ENCODE measurements at regions not wholly inside any gene's neighbourhood (a gene's known extent, or its start where the extent isn't known, plus 50 kb on each side); places are given as distances from the start of the nearest gene placed in this dataset.

GRCh38 chr6:114550316-114550715 is 207.5 kb upstream of the HS3ST5 start:
- TF ChIP-seq, protein P1, sequence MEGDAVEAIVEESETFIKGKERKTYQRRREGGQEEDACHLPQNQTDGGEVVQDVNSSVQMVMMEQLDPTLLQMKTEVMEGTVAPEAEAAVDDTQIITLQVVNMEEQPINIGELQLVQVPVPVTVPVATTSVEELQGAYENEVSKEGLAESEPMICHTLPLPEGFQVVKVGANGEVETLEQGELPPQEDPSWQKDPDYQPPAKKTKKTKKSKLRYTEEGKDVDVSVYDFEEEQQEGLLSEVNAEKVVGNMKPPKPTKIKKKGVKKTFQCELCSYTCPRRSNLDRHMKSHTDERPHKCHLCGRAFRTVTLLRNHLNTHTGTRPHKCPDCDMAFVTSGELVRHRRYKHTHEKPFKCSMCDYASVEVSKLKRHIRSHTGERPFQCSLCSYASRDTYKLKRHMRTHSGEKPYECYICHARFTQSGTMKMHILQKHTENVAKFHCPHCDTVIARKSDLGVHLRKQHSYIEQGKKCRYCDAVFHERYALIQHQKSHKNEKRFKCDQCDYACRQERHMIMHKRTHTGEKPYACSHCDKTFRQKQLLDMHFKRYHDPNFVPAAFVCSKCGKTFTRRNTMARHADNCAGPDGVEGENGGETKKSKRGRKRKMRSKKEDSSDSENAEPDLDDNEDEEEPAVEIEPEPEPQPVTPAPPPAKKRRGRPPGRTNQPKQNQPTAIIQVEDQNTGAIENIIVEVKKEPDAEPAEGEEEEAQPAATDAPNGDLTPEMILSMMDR (IDR thresholded peaks at IDR 0.05; ENCODE audit: low read length), result no peak
- no peak for TF ChIP-seq EZH2 (IDR thresholded peaks at IDR 0.05; ENCODE audit: borderline replicate concordance, low read length)
- Histone ChIP-seq H3K4me2 (ENCODE audit: low read length) (no peak overlapping the region), H3F3A (ENCODE audit: insufficient read depth, low read length) (no peaks in the 10 kb centered on the region), H3K79me2 (ENCODE audit: insufficient read depth, low read length) (no peaks in the 10 kb centered on the region), H3K9me2 (ENCODE audit: low read depth, low read length) (no peaks in the 10 kb centered on the region), H3K4me3 (ENCODE audit: low read depth, low read length, poor library complexity, severe bottlenecking) (no peak overlapping the region), H3K4me1 (ENCODE audit: insufficient read depth, low read length, severe bottlenecking) (no peaks in the 10 kb centered on the region), H3K27ac (ENCODE audit: low read depth, low read length, poor library complexity, severe bottlenecking) (no peak overlapping the region), H3K27me3 (ENCODE audit: insufficient read depth, low read length) (no peaks in the 10 kb centered on the region), H4K20me1 (ENCODE audit: insufficient read depth, low read length) (no peaks in the 10 kb centered on the region), H2AFZ (ENCODE audit: low read length) (no peak overlapping the region), H3K9ac (ENCODE audit: low read length) (no peak overlapping the region), H3K9me3 (ENCODE audit: low read length) (no peaks in the 10 kb centered on the region), H3K36me3 (ENCODE audit: insufficient read depth, low read length) (no peaks in the 10 kb centered on the region)

- no peak overlapping the region for H2AFZ ChIP-seq (ENCODE audit: low read length)
- no peaks in the 10 kb centered on the region for H3K9me2 ChIP-seq (ENCODE audit: low read depth, low read length)
- H3K4me1 ChIP-seq (ENCODE audit: insufficient read depth, low read length, severe bottlenecking), result no peaks in the 10 kb centered on the region
- no peaks in the 10 kb centered on the region for H3F3A ChIP-seq (ENCODE audit: insufficient read depth, low read length)
- no peaks in the 10 kb centered on the region for H3K9me3 ChIP-seq (ENCODE audit: low read length)
- H3K4me2 ChIP-seq (ENCODE audit: low read length), result no peak overlapping the region
- no peaks in the 10 kb centered on the region for H3K36me3 ChIP-seq (ENCODE audit: insufficient read depth, low read length)
- no peak for TF ChIP-seq EZH2 (IDR thresholded peaks at IDR 0.05; ENCODE audit: borderline replicate concordance, low read length)
- TF ChIP-seq, protein P1 (IDR thresholded peaks at IDR 0.05; ENCODE audit: low read length), result no peak
- H3K27ac ChIP-seq (ENCODE audit: low read depth, low read length, poor library complexity, severe bottlenecking), result no peak overlapping the region
- no peaks in the 10 kb centered on the region for H3K79me2 ChIP-seq (ENCODE audit: insufficient read depth, low read length)
- H4K20me1 ChIP-seq (ENCODE audit: insufficient read depth, low read length), result no peaks in the 10 kb centered on the region
- H3K4me3 ChIP-seq (ENCODE audit: low read depth, low read length, poor library complexity, severe bottlenecking), result no peak overlapping the region
- H3K9ac ChIP-seq (ENCODE audit: low read length), result no peak overlapping the region
- no peaks in the 10 kb centered on the region for H3K27me3 ChIP-seq (ENCODE audit: insufficient read depth, low read length)
These were observed 200.9 kb upstream of the HS3ST5 start for GRCh38 chr6:114543696-114544095.

DNA sequence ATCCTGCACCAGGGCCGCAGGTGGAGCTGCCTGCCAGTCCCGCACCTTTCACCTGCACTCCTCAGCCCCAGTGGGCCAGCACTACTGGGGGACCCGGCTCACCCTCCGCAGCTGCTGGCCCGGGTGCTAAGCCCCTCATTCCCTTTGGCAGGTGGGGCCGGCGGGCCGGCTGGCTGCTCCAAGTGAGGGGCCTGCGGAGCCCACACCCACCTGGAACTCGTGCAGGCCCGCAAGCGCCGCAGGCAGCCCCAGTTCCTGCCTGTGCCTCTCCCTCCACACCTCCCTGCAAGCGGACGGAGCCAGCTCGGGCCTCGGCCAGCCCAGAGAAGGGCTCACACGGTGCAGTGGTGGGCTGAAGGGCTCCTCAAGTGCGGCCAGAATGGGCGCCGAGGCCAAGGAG is 199.0 kb upstream of the HS3ST5 start:
- TF ChIP-seq EZH2 (IDR thresholded peaks at IDR 0.05; ENCODE audit: borderline replicate concordance, low read length), result no peak
- Histone ChIP-seq H3F3A (ENCODE audit: insufficient read depth, low read length) (no peaks in the 10 kb centered on the region), H3K36me3 (ENCODE audit: insufficient read depth, low read length) (no peaks in the 10 kb centered on the region), H3K4me2 (ENCODE audit: low read length) (no peak overlapping the region), H4K20me1 (ENCODE audit: insufficient read depth, low read length) (no peaks in the 10 kb centered on the region), H3K9ac (ENCODE audit: low read length) (no peak overlapping the region), H3K9me3 (ENCODE audit: low read length) (no peaks in the 10 kb centered on the region), H3K79me2 (ENCODE audit: insufficient read depth, low read length) (no peaks in the 10 kb centered on the region), H3K27ac (ENCODE audit: low read depth, low read length, poor library complexity, severe bottlenecking) (no peak overlapping the region), H3K4me3 (ENCODE audit: low read depth, low read length, poor library complexity, severe bottlenecking) (no peak overlapping the region), H3K27me3 (ENCODE audit: insufficient read depth, low read length) (no peaks in the 10 kb centered on the region), H3K4me1 (ENCODE audit: insufficient read depth, low read length, severe bottlenecking) (no peaks in the 10 kb centered on the region), H2AFZ (ENCODE audit: low read length) (no peak overlapping the region), H3K9me2 (ENCODE audit: low read depth, low read length) (no peaks in the 10 kb centered on the region)

GRCh38 chr6:114537977-114538376 is 195.2 kb upstream of the HS3ST5 start:
- no peaks in the 10 kb centered on the region for H3K9me2 ChIP-seq (ENCODE audit: low read depth, low read length)
- H2AFZ ChIP-seq (ENCODE audit: low read length), result no peak overlapping the region
- H3K27ac ChIP-seq (ENCODE audit: low read depth, low read length, poor library complexity, severe bottlenecking), result no peak overlapping the region
- H3K4me1 ChIP-seq (ENCODE audit: insufficient read depth, low read length, severe bottlenecking), result no peaks in the 10 kb centered on the region
- no peaks in the 10 kb centered on the region for H3F3A ChIP-seq (ENCODE audit: insufficient read depth, low read length)
- H3K36me3 ChIP-seq (ENCODE audit: insufficient read depth, low read length), result no peaks in the 10 kb centered on the region
- no peaks in the 10 kb centered on the region for H4K20me1 ChIP-seq (ENCODE audit: insufficient read depth, low read length)
- H3K4me2 ChIP-seq (ENCODE audit: low read length), result no peak overlapping the region
- no peak overlapping the region for H3K9ac ChIP-seq (ENCODE audit: low read length)
- no peaks in the 10 kb centered on the region for H3K27me3 ChIP-seq (ENCODE audit: insufficient read depth, low read length)
- H3K4me3 ChIP-seq (ENCODE audit: low read depth, low read length, poor library complexity, severe bottlenecking), result no peak overlapping the region
- H3K79me2 ChIP-seq (ENCODE audit: insufficient read depth, low read length), result no peaks in the 10 kb centered on the region
- H3K9me3 ChIP-seq (ENCODE audit: low read length), result no peaks in the 10 kb centered on the region
- no peak for TF ChIP-seq EZH2 (IDR thresholded peaks at IDR 0.05; ENCODE audit: borderline replicate concordance, low read length)
- TF ChIP-seq, protein P1 (IDR thresholded peaks at IDR 0.05; ENCODE audit: low read length), result no peak

Measured in OCI-LY1 (cell line).